ENCODE measurements at regions not wholly inside any gene's neighbourhood (a gene's known extent, or its start where the extent isn't known, plus 50 kb on each side); places are given as distances from the start of the nearest gene placed in this dataset.

GRCh38 chr4:176979416-176979815 is 186.7 kb upstream of the VEGFC start:
- no peak for DNase-seq (ENCODE audit: low read depth in 2 of 2)

GRCh38 chr4:176981074-176981473 is 188.4 kb upstream of the VEGFC start:
- no peak for DNase-seq (ENCODE audit: low read depth in 2 of 2)

GRCh38 chr4:176981551-176981950 is 188.8 kb upstream of the VEGFC start:
- no peak for DNase-seq (ENCODE audit: low read depth in 2 of 2)

GRCh38 chr4:176988226-176988625 is 195.5 kb upstream of the VEGFC start:
- DNase-seq (ENCODE audit: low read depth in 2 of 2), result no peak

GRCh38 chr4:176989186-176989585 is 196.5 kb upstream of the VEGFC start:
- DNase-seq (ENCODE audit: low read depth in 2 of 2), result no peak

- no peak for DNase-seq (ENCODE audit: low read depth in 2 of 2)
These were observed 207.3 kb upstream of the VEGFC start for GRCh38 chr4:176999935-177000543.

- no peak for DNase-seq (ENCODE audit: low read depth in 2 of 2)
These were observed 208.8 kb upstream of the VEGFC start for GRCh38 chr4:177001271-177002175.

GRCh38 chr4:177005674-177006230 is 213.0 kb upstream of the VEGFC start:
- no peak for DNase-seq (ENCODE audit: low read depth in 2 of 2)

- DNase-seq (ENCODE audit: low read depth in 2 of 2), result no peak
These were observed 213.6 kb upstream of the VEGFC start for GRCh38 chr4:177006331-177006730.

GRCh38 chr4:177008071-177008835 is 215.5 kb upstream of the VEGFC start:
- DNase-seq (ENCODE audit: low read depth in 2 of 2), result no peak

- no peak for DNase-seq (ENCODE audit: low read depth in 2 of 2)
These were observed 216.2 kb upstream of the VEGFC start for GRCh38 chr4:177008836-177009501.

- DNase-seq (ENCODE audit: low read depth in 2 of 2), result no peak
These were observed 217.7 kb upstream of the VEGFC start for GRCh38 chr4:177010418-177010817.

- DNase-seq (ENCODE audit: low read depth in 2 of 2), result no peak
These were observed 220.3 kb upstream of the VEGFC start for GRCh38 chr4:177012918-177013545.

GRCh38 chr4:177016541-177017141 is 223.9 kb upstream of the VEGFC start:
- no peak for DNase-seq (ENCODE audit: low read depth in 2 of 2)

- no peak for DNase-seq (ENCODE audit: low read depth in 2 of 2)
These were observed 231.2 kb upstream of the VEGFC start for GRCh38 chr4:177023951-177024350.

- DNase-seq (ENCODE audit: low read depth in 2 of 2), result no peak
These were observed 239.6 kb upstream of the VEGFC start for GRCh38 chr4:177032341-177032740.

- DNase-seq (ENCODE audit: low read depth in 2 of 2), result no peak
These were observed 240.4 kb upstream of the VEGFC start for GRCh38 chr4:177033135-177033534.

- no peak for DNase-seq (ENCODE audit: low read depth in 2 of 2)
These were observed 240.9 kb upstream of the VEGFC start for GRCh38 chr4:177033632-177034031.

GRCh38 chr4:177041356-177041755 is 248.6 kb upstream of the VEGFC start:
- DNase-seq (ENCODE audit: low read depth in 2 of 2), result no peak

GRCh38 chr4:177047070-177047850 is 254.5 kb upstream of the VEGFC start:
- peak; percentile 23 to 57 for DNase-seq (ENCODE audit: low read depth in 2 of 2)

Data from activated CD4-positive, alpha-beta T cell treated with anti-CD3 and anti-CD28 coated beads for 24 hours (primary cell).